Panc1 (cell line): ENCODE measurements at regions not wholly inside any gene's neighbourhood (a gene's known extent, or its start where the extent isn't known, plus 50 kb on each side); places are given as distances from the start of the nearest gene placed in this dataset.

Experiments used
- ATAC-seq: fragments of 200-7000 bp; cut with Tn5 transposase; 2 replicates; pipeline ENCODE4 v1.9.1; 2020; ENCODE audit warnings: mild to moderate bottlenecking, moderate library complexity
- BruUV-seq: library from RNA; stranded (reverse); fragments of 400-500 nt; replicated peaks from 2 replicates; lab custom pipeline; 2021; lab: Mats Ljungman, UMichigan
- CTCF ChIA-PET: fragments of 300-600 bp; sonication (Branson Sonifier 250); formaldehyde crosslinking; loops from one replicate; lab custom pipeline; 2022; ENCODE audit warnings: antibody characterized with exemption; lab: Charles Lee
- POLR2A ChIA-PET: fragments of 300-600 bp; sonication (Branson Sonifier 250); formaldehyde crosslinking; loops from one replicate; lab custom pipeline; 2022; ENCODE audit warnings: antibody characterized with exemption; lab: Charles Lee
- DNase-seq: peaks from one replicate; pipeline ENCODE4 v3.0.0-alpha.2; 2010; ENCODE audit warnings: low read depth, low spot score
- H3K27ac ChIP-seq: 2 replicates; pipeline ENCODE4 v1.5.1; 2011; ENCODE audit warnings: mild to moderate bottlenecking, low read length, inconsistent platforms
- H3K27me3 ChIP-seq: fragments of 200-500 bp; sonication (Bioruptor generic); 2 replicates; pipeline ENCODE4 v1.6.0; 2014; ENCODE audit warnings: low read length, inconsistent platforms; ENCODE audit not compliant: control insufficient read depth, insufficient read depth
- H3K36me3 ChIP-seq: fragments of 200-500 bp; sonication (Bioruptor generic); 2 replicates; pipeline ENCODE4 v1.5.1; 2014; ENCODE audit warnings: inconsistent platforms, mild to moderate bottlenecking, low read length, moderate library complexity; ENCODE audit not compliant: control insufficient read depth, insufficient read depth
- H3K4me1 ChIP-seq: 2 replicates; pipeline ENCODE4 v1.5.1; 2011; ENCODE audit warnings: inconsistent platforms, mild to moderate bottlenecking, low read length, moderate library complexity; ENCODE audit not compliant: control insufficient read depth, insufficient read depth
- H3K4me3 ChIP-seq, 2 experiments: 2 replicates each; pipeline ENCODE4 v1.5.1; 2011 to 2012; ENCODE audit warnings: low read depth in 2 of 2, low read length in 2 of 2, mild to moderate bottlenecking in 2 of 2, inconsistent platforms in 1 of 2, moderate library complexity in 1 of 2
- H3K9me3 ChIP-seq: fragments of 200-500 bp; sonication (Bioruptor generic); 2 replicates; pipeline ENCODE4 v1.5.1; 2014; ENCODE audit warnings: low read depth, mild to moderate bottlenecking, inconsistent platforms, low read length, moderate library complexity; ENCODE audit not compliant: control insufficient read depth, insufficient read depth
- CTCF ChIP-seq: fragments of 450-650 bp; IDR thresholded peaks from 2 replicates; pipeline ENCODE4 v1.5.1; 2017; ENCODE audit warnings: mild to moderate bottlenecking
- POLR2AphosphoS5 ChIP-seq: IDR thresholded peaks from 2 replicates; pipeline ENCODE4 v1.6.1; 2012; ENCODE audit warnings: mild to moderate bottlenecking, low read depth, low read length, moderate library complexity
- REST ChIP-seq, 2 experiments: IDR thresholded peaks; 2 replicates each; pipeline ENCODE4 v1.6.1; 2011 to 2012; ENCODE audit warnings: low read depth in 2 of 2, control low read depth in 1 of 2, low read length in 1 of 2, mild to moderate bottlenecking in 1 of 2, moderate library complexity in 1 of 2; ENCODE audit not compliant: insufficient read depth in 1 of 2
- SIN3A ChIP-seq: IDR thresholded peaks from 2 replicates; pipeline ENCODE4 v1.6.1; 2012; ENCODE audit warnings: low read depth, mild to moderate bottlenecking, low read length, moderate library complexity, borderline replicate concordance; ENCODE audit not compliant: insufficient read depth
- TCF7L2 ChIP-seq: IDR thresholded peaks from 2 replicates; pipeline ENCODE4 v1.6.1; 2011; ENCODE audit warnings: mild to moderate bottlenecking, low read depth, low read length, inconsistent platforms
- in situ Hi-C: cut with HindIII; loops from 2 replicates; pipeline ENCODE4 v1.10.0; 2016; ENCODE audit warnings: low sequenced_read_pairs, low pct_unique_long_range_greater_than_20kb
- intact Hi-C: fragments of 100-400 bp; cut with micrococcal nuclease; formaldehyde crosslinking; loops from one replicate; pipeline ENCODE4 v1.10.0; 2022; ENCODE audit not compliant: unreplicated experiment

- Histone ChIP-seq H3K4me1 (no peaks in the 10 kb centered on the region), H3K36me3 (no peaks in the 10 kb centered on the region), H3K4me3 (no peak overlapping the region), H3K27ac (no peak overlapping the region), H3K9me3 (no peaks in the 10 kb centered on the region), H3K27me3 (no peaks in the 10 kb centered on the region)
- no peak for DNase-seq
- POLR2A ChIA-PET, result no interaction called here
- TF ChIP-seq REST (IDR thresholded peaks at IDR 0.05; ENCODE audit: insufficient read depth in 1 of 2, low read depth in 2 of 2, low read length in 1 of 2), result no peak
- TF ChIP-seq CTCF, result no peak
- TF ChIP-seq POLR2AphosphoS5, result no peak
- TF ChIP-seq SIN3A, result no peak
- in situ Hi-C loops (no loop called here), intact Hi-C loops (no loop called here)
- no peak for ATAC-seq
- BruUV-seq, result no TSS peak
- CTCF ChIA-PET, result no interaction called here
Measured at GRCh38 chr1:216866714-216867113, 143.5 kb upstream of the ESRRG start.

GRCh38 chr1:216855810-216856209 is 132.6 kb upstream of the ESRRG start:
- H3K4me1 ChIP-seq, result no peaks in the 10 kb centered on the region
- ChIA-PET CTCF (no interaction called here), POLR2A (no interaction called here)
- no peak for DNase-seq
- TF ChIP-seq TCF7L2 (no peak), CTCF (no peak), POLR2AphosphoS5 (no peak), SIN3A (no peak), REST (IDR thresholded peaks at IDR 0.05; ENCODE audit: insufficient read depth in 1 of 2, low read depth in 2 of 2, low read length in 1 of 2) (no peak)
- no peak for ATAC-seq
- H3K9me3 ChIP-seq, result no peaks in the 10 kb centered on the region
- no TSS peak for BruUV-seq
- H3K27ac ChIP-seq, result no peak overlapping the region
- H3K27me3 ChIP-seq, result no peaks in the 10 kb centered on the region
- in situ Hi-C loops (no loop called here), intact Hi-C loops (no loop called here)
- H3K4me3 ChIP-seq, result no peak overlapping the region
- H3K36me3 ChIP-seq, result no peaks in the 10 kb centered on the region
